Renal cortical epithelial cell (primary cell): ENCODE measurements at regions not wholly inside any gene's neighbourhood (a gene's known extent, or its start where the extent isn't known, plus 50 kb on each side); places are given as distances from the start of the nearest gene placed in this dataset.
A peak's percentile ranks its signal among the peaks of the same experiment; 100 is the strongest.

ENCODE experiments used
- DNase-seq: peaks from one replicate; pipeline ENCODE4 v3.0.0-alpha.2; 2011; ENCODE audit warnings: low read depth

DNA sequence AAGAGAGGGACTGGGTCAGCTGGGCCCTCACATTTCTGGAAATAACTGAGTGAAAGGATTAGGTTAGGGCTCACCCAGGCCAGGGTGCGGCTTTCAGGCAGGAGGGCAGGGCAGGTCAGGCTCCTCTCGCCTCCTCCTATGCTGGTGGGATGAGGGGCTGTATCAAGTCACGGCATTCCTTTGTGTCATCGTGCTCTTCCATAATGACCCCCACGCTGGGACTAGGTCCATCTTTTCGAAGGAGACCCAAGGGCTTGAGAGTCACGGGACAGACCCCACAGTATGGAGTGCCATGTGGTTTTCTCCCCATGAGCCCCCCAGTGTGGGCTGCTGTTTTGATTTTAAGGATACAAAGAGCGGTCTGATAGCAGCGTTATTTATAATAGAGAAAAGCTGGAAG, 137.8 kb upstream of the COPS8 start:
- no peak for DNase-seq

DNA sequence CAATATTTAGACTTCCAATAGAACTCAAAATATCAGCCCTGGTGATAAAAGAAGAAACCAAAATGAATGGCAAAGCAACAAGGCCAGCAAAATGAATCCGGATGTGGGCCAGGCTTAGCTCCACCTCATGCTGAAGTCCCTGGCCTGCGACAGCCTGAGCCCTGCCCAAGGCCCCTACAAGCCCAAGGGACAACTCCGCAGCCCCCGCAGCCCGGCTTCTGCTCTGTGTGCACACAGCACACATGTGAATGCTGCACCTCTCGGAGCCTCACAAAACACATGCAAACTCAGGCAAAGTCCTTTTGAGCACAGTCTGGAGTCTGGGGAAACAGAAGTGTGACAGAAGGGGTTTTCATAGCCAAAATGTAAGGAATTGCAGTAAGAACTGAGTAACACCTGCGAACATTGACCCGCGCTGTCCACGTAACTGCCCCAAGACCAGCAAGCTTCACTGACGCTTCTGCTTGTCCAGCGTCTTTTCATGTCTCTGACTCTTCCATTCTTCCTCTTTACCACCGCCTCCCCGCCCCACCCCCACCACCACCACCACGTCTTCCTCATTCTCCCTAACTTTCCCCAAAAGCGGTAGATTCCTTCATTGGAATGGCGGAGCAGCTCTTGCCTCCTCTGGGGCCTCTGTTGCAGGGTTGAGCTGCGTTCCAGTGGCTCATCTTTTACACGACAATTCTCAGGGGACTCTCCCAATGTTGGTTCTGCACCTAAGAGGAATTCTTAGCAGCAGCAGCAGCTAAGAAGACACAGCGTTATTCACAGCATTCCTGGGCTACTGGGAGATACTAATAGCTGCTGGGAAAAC, 136.4 kb upstream of the COPS8 start:
- no peak for DNase-seq

DNA sequence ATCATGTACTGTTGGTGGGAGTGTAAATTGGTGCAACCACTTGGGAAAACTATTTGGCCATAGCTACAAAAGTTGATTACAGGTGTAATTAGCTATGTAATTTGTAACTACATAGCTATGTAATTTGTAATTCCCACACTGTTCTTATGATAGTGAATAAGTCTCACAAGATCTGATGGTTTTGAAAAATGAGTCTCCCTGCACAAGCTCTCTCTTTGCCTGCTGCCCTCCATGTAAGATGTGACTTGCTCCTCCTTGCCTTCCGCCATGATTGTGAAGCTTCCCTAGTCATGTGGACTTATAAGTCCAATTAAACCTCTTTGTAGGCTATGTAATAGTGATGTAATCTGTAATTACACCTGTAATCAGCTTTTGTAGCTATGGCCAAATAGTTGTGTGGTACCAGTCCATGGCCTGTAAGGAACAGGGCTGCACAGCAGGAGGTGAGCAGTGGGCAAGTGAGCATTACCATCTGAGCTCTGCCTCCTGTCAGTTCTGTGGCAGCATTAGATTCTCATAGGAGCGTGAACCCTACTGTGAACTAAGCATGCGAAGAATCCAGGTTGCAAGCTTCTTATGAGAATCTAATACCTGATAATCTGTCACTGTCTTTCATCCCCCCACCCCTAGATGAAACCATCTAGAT, 133.7 kb upstream of the COPS8 start:
- no peak for DNase-seq

DNA sequence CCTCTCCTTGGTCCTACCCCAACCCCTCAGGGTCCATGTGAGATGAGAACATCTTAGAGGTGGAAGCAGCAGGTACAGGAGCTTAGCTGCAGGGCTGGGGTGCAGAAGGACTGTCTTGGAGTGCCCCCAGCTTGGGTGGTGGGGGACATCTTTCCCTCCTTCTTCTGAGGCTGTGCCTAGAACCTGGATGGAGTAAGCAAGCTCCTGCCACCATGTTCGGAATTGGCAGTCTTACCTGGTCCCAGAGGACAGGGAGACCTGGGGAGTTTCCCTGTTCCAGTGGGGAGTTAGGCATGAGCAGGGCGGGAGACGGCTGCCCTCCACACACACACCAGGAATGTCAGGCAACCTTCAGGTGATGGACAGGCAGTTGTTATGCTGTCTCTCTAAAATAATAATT, 131.0 kb upstream of the COPS8 start:
- DNase-seq: no peak

DNA sequence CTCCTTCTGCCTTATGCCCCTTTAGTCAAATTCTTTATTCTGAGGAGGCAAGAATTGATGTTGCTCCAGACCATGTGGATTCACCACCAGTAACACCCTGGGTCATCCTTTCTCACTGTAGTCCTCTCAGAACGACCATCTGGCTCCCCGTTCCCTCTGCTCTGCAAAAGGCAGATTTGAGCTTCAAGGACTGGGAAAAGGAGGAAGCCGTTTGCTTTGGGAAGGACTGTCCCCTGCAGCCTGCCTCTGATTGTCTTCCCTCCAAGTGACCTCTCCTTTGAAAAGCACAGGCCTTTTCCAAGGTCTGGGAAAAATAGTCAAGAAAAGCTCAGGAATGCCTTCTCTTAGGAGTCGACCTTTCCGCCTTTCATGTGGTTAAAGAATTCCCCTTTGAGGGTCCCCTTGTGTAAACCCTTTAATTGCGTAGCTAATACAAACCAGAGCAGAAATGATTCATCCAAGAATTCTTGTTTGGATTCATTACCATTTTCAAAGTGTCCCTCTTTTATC, 130.1 kb upstream of the COPS8 start:
- no peak for DNase-seq

DNA sequence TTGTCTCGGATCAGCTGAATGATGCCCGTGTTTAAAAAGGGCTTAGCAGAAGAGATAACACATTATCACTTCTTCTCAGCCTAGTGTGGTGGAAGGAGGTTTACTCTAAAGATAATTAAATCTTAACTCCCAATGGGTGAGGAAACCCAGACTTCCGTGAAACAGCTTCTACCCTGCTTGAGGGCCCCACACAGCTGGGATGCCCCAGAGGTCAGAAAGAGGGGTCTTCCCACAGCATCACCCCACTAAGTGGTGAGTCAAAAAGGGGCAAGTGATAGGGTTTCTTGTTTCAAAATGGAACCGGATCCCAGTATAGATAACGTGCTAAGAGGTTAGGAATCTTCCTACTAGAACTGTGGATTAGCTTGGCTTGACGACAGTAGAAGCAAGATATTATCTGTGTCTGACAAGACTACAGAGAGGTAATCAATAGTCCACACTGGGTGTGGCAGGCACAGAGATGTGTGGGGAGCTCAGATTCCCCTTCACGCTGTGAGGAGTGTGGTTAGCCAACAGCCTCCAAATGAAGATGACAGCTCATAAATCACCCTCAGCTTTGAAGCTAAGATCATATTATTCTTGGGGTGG, 129.6 kb upstream of the COPS8 start:
- no peak for DNase-seq

DNA sequence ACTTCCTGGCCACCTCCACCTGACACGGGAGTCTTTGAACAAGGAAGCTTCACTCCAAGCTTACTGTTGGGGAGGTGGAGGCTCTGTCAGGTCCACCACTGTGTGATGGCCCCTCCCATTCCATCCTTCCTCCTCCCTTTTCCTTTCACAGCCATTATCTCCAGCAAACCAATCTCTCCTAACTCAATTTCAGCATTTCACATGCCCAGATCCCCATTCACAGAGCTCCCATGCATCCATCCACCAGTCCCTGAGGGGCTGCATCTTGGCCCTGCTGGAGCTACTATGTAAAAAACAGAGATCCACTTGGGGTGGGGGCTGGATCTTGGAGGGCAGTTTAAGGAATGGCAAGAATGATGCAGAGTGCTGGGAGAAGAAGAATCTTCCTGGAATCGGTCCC, 129.0 kb upstream of the COPS8 start:
- DNase-seq: no peak

DNA sequence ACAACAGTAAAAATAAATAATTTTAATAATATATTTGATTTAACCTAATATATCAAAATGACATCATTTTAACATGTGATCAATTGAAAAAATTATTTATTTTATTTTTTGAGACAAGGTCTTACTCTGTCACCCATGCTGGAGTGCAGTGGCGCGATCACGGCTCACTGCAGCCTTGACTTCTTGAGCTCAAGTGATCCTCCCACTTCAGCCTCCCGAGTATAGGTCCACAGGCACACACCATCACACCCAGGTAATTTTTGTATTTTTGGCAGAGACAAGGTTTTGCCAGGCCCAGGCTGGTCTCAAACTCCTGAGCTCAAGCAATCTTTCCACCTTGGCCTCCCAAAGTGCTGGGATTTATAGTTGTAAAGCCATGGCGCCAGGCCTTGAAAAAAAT, 126.7 kb upstream of the COPS8 start:
- DNase-seq: no peak

DNA sequence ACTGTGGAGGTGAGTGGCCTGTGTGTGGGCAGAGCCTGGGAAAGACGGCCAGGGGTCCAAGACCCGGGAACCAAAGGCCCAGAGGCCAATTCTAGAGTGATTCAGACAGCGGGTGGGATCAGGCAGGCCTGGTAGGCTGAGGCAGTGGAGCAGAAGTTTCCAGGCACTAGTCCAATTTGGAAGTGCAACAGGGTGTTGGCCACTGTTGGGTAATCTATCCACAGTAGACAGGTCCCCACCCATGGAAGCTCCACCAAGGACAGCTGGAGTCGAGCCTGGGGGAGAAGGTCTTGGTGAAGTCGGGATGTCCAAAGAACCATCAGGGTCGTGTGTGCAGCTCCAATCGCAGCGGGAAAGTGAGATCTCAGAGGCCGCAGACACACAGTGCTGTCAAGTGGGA, 125.8 kb upstream of the COPS8 start:
- no peak for DNase-seq

DNA sequence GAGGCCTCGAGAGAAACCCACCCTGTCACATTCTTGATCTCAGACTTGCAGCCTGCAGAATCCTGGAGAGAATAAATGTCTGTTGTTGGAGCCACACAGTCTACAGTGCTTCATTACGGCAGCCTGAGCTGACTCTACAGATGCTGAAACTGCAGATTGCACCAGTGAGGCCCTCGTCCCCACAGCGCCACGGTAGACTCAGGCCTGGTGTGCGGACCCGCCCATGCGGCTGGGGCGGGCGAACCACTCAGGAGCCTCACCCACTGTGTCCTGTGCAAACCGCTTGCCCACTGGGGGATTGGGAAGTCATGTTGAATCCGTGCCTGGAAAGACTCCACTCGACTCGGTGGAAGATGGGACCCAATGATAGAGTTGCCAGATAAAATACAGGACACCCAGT, 125.2 kb upstream of the COPS8 start:
- DNase-seq: no peak

DNA sequence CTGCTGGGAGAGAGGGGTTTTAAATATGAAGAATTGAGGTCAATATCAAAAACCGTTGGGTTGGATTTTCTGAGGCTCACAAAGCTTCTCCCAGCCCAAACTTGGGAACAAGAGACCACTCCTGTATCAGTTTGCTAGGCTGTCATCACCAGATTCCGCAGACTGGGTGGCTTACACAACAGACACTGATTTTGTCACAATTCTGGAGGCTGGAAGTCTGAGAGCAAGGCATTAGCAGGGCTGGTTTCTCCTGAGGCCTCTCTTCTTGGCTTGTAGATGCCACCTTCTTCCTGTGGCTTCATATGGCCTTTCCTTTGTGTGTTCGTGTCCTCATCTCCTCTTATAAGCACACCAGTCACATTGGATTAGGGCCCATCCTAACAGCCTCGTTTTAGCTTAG, 122.9 kb upstream of the COPS8 start:
- DNase-seq: no peak

DNA sequence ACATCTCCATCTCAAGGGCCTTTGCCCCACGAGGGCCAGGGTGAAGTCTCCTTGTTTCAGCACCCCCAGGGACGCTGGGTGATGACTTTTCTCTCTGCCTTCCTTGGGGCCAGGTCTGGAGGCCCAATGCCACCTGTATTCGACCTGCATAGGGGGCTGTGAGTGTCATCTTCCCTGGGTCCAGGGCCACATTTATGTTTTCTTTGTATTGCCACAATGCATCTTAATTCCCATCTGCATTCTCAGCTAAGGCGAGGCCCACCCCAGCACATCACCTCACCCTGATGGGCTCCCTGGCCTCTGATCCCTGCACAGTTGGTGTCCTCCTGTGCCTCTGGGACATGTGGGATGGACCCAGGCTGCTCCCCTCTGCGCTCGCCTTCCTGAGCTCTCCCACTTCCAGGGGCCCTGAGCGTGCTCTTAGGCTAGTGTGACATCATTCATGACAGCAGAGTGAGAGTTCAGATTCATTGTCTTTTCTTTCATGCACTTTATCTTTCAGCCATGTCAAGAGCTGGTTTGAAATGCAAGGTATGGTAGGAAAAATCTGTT, 122.0 kb upstream of the COPS8 start:
- no peak for DNase-seq

DNA sequence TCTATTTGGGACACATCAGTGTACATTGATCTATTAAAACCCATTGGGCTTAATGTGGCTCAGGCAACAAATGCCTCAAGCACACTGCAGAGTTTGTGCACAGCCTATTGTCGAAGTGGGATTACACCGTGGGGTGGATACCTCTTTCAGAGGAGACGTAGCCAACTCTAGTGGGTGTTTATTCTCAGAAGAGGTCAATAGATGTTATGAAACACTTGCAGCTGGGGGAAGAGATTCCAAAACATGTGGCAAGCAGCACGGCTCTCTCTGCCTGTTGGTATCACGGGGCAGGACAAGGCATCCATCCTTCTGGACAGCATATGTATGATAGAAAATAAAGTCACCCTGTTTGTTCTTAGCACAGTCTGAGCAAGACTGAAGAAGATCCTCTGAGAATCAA, 121.4 kb upstream of the COPS8 start:
- no peak for DNase-seq

DNA sequence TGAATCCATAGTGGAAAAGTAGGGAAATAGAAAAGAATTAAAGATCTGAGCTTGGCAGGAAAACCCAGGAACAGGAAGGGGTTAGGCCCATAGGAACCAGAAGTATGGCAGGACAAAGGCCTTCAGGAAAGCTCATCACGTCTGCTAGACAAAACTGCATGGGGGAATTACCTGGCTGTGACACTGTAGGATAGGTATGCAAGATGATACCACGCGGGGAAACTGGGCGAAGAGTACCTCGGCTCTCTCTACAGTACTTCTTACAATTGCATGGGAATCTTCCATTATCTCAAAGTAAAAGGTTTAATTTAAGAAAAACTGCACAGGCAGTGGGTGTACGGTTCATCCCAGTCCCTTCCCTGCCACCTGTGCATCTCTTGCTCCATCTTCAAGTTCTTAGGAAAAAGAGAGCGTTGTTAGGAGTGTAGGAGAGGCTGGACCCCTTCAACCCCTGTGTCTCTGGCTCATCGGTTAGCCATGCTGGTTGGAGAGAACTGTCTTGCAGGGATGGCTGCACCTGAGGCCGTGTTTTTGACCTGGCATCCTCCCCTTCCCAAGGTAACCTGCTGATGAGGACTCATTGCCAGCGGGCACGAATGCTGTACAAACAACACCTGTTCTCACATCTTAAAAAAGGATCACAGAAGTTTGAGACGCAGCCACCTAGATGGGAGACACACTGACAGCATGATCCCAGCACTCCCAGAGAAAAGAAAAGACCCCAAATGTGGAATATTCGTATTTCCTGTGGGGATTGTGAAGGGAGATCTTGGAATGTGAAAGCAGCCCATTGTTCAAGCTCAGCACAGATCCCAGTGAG, 120.5 kb upstream of the COPS8 start:
- DNase-seq: no peak

DNA sequence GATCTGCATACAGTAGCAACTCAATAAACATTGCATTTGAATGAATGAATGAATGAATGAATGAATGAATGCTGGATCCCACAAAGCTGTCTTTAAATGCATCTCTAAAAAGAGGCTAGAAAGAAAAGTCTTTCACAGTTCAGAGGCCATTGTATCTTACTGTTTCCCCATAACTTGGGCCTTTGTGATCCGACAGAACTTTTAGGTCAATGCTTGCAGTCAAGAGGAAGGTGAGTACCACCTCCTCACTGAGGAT, 119.9 kb upstream of the COPS8 start:
- no peak for DNase-seq

DNA sequence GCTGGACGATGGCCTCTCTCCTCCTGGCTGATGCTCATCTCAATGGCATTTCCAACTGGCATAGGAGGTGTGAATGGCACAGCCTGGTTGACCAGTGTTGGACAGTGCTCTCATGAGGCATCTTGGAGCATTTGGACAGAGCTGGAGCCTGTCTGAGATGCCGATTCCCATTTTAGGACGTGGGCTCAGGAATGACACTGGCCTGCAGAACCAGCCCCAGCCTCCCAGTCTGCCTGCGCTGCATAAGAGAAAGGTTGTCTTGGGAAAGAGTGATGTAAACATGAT, 118.2 kb upstream of the COPS8 start:
- DNase-seq: no peak

DNA sequence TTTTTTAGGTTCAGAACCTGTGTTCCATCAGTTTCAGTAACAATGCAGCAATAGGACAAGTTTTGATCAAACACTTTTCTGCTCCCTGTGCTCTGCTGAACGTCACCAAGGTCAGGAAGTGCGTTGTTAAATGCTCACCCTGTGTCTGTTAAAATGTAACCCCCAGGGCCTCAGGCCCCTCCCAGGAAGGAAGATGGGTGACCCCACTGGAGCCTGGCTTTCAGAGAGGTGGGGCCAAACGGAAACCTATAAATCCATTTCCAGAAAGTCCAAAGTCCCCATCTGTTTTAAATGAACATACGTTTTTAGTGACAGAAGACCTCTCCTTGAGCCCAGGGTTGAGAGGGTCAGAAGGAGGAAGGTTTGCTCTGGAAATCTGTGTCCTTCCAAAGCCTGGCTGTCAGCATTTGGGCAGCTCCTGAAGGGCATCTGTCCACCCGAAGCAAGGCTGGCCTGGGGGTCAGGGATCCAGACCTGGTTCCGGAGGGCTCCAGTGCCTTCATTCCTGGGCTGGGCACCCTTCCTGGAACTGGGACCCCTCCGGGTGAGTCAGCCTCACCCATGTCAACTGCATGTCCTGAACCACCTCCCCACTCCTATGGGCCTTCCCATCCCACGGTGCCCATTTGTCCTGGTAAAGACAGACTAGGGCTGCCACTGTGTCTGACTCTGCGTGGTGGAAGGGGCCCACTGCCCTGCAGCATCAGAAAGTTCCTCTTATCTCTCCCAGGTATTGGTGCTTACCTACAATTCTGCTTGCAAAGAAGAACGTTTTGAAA, 117.4 kb upstream of the COPS8 start:
- peak; percentile 15 for DNase-seq

DNA sequence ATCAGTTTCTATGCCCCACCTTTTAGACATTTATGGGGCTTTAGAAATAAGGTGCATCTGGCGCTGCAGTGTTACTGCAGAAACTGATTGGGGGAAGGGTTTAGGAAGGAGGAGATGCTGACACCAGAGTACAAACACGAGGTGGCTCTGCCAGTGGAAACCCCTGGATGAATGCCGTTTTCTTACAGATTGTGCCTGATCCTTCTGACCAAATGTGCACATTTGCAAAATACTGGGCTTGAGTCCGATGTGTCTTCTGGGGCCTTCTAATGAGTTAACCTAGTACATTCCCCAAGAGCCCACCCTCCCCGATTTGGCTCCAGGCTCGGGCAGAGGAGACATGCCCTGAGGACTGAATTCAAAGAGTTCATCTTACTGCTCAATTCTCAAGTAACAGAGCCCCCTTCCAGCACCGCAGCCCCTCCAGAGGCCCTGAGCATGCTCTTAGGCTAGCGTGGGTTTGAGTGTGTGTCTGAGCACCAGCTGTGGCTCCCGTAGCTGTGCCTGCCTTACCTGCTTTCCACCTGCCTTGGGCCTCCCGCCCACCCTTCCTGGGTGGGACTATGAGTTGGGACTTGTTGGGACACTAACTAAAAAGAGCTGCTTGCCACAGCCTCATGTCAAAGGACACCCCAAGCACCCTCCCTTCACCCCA, 116.7 kb upstream of the COPS8 start:
- DNase-seq: no peak

DNA sequence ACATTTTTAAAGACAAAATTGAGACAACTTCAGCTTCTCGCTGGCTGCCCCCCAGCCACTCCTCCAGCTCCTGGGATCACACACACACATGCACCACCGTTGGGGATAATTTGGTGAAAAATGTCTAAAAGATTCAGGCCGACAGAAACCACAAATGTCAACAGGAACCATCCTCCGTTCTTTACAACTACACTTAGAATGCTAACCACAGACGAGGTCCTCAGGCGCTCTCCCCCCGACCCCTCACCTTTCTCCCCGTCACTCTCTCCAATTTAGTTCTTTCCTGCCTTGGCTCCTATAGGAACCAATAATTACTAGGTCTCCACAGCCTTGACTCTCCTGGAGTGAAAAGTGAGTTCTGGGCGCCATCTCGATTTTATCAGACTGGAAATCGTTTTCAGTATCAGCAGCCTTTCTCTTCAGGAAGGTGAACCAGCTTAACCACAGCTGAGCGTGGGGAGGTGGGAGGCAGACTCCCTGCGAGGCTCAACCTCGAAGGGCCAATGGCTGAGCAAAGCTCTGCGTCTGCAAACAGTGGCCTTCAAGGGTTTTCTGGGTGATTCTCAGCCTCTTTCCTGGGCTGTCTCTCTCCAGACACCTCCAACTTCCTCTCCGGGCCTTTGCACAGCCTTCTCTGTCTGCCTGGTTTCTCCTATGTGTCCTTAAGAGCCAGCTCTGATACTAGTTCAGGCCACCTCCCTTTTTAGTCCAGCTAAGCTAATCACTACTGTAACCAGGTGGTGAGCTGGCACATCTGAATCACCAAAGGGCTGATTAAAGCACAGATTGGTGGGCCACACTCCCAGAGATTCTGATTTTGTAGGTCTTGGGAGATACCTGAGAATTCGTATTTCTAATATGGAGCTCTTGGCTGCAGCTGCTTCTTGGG, 115.7 kb upstream of the COPS8 start:
- DNase-seq: no peak

DNA sequence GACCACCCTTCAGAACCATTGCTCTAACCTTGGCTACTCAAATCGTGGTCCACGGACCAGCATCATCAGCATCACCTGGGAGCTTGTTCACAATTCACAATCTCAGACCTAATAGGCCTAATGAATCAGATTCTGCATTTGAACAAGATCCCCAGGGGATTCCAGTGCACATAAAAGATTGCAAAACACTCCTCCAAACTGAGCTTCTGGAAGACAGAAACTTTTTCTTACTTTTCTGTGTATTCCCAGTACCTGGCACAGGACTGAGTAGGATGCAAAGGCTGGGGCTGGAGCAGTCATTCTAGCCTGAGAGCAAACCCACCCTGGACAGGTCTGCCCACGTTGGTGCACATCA, 115.1 kb upstream of the COPS8 start:
- no peak for DNase-seq
